BJ (cell line): ENCODE measurements at regions not wholly inside any gene's neighbourhood (a gene's known extent, or its start where the extent isn't known, plus 50 kb on each side); places are given as distances from the start of the nearest gene placed in this dataset.

Experiments
- CTCF ChIA-PET: fragments of 350-600 bp; formaldehyde crosslinking; extraction: SDS; loops from one replicate; lab custom pipeline; 2021; ENCODE audit warnings: antibody characterized with exemption, inconsistent platforms; lab: Yijun Ruan, JAX
- POLR2A ChIA-PET: fragments of 300-600 bp; sonication (Branson Sonifier 250); formaldehyde crosslinking; extraction: SDS; loops from one replicate; lab custom pipeline; 2021; ENCODE audit warnings: antibody characterized with exemption; lab: Charles Lee
- DNase-seq: peaks from one replicate; pipeline ENCODE4 v3.0.0-alpha.2; 2011; ENCODE audit warnings: low read depth
- H3K27me3 ChIP-seq: 2 replicates; pipeline ENCODE4 v1.6.0; 2011; ENCODE audit warnings: low read length; ENCODE audit not compliant: control insufficient read depth, insufficient read depth
- H3K36me3 ChIP-seq: 2 replicates; pipeline ENCODE4 v1.5.1; 2011; ENCODE audit warnings: low read length; ENCODE audit not compliant: control insufficient read depth, insufficient read depth
- H3K4me3 ChIP-seq: 2 replicates; pipeline ENCODE4 v1.5.1; 2011; ENCODE audit warnings: low read depth, mild to moderate bottlenecking, control low read depth, low read length
- TF ChIP-seq, protein P1 (sequence below): IDR thresholded peaks from 2 replicates; pipeline ENCODE4 v1.5.1; 2011; ENCODE audit warnings: low read depth, mild to moderate bottlenecking, control low read depth, inconsistent platforms, low read length, moderate library complexity; ENCODE audit not compliant: insufficient read depth

DNA sequence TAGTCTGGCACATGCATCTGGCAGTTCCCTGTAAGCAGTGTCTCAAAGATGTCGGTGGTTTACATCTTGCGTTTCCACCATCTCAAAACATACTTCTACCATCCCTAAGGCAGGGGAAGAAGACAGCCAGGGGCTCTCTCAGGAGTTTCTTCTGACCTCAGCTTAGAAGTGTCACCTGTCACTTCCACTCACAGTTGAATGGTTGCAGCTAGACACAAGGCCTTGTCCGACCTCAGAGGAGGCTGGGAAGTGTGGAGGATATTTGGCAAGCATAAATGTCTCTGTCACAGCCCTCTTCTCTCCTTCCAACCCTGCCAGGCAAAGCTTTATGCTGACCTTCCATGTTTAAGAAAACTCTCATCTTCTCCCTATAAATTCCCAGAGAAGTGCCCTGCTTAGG is 193.3 kb downstream of the HERPUD2 start:
- POLR2A ChIA-PET: no interaction called here
- H3K36me3 ChIP-seq: no peaks in the 10 kb centered on the region
- DNase-seq: no peak
- TF ChIP-seq, protein P1, sequence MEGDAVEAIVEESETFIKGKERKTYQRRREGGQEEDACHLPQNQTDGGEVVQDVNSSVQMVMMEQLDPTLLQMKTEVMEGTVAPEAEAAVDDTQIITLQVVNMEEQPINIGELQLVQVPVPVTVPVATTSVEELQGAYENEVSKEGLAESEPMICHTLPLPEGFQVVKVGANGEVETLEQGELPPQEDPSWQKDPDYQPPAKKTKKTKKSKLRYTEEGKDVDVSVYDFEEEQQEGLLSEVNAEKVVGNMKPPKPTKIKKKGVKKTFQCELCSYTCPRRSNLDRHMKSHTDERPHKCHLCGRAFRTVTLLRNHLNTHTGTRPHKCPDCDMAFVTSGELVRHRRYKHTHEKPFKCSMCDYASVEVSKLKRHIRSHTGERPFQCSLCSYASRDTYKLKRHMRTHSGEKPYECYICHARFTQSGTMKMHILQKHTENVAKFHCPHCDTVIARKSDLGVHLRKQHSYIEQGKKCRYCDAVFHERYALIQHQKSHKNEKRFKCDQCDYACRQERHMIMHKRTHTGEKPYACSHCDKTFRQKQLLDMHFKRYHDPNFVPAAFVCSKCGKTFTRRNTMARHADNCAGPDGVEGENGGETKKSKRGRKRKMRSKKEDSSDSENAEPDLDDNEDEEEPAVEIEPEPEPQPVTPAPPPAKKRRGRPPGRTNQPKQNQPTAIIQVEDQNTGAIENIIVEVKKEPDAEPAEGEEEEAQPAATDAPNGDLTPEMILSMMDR: no peak
- no peaks in the 10 kb centered on the region; the same call in 1 of the 2 replicates for H3K27me3 ChIP-seq
- CTCF ChIA-PET: interaction anchor here (2.1 kb wide), 1 partner anchor 19 kb away, joined by 4 read pairs; no protein-coding TSS in a partner anchor
- H3K4me3 ChIP-seq: no peak overlapping the region

GRCh38 chr7:35499226-35499625 is 195.7 kb downstream of the HERPUD2 start:
- Histone ChIP-seq H3K4me3 (no peak overlapping the region), H3K36me3 (no peaks in the 10 kb centered on the region), H3K27me3 (no peaks in the 10 kb centered on the region)
- no peak for DNase-seq
- POLR2A ChIA-PET: no interaction called here
- CTCF ChIA-PET: interaction anchor here (1.8 kb wide), 1 partner anchor 21 kb away, joined by 7 read pairs; no protein-coding TSS in a partner anchor
- TF ChIP-seq, protein P1: no peak

GRCh38 chr7:35498416-35498815 is 196.5 kb downstream of the HERPUD2 start:
- TF ChIP-seq, protein P1: no peak

DNA sequence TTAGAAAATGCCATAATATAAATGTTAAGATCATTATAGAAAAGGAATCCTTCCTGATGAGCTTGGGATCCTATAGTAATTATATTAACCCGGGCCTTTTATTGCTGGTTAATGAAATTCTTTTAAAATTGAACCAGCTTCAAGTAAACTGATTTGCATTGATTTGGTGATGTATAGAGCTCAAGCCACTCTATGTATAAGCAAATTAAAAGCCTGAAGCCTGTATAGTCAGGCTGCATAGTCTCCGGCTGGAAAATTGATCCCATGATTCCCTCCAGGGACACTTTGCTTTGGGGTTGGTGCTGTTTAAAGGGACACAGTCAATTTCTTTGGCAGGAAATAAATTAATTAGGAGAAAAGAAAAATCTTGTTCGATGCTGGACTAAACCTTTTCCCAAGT is 199.1 kb downstream of the HERPUD2 start:
- Histone ChIP-seq H3K36me3 (no peaks in the 10 kb centered on the region), H3K27me3 (no peaks in the 10 kb centered on the region), H3K4me3 (no peak overlapping the region)
- ChIA-PET POLR2A (no interaction called here), CTCF (no interaction called here)
- DNase-seq: no peak
- TF ChIP-seq, protein P1: no peak

More at GRCh38 chr7:35498416-35498815, 196.5 kb downstream of the HERPUD2 start:
- DNase-seq: no peak
- H3K36me3 ChIP-seq: no peaks in the 10 kb centered on the region
- H3K27me3 ChIP-seq: no peaks in the 10 kb centered on the region
- CTCF ChIA-PET: no interaction called here
- no peak overlapping the region for H3K4me3 ChIP-seq
- POLR2A ChIA-PET: no interaction called here

- Histone ChIP-seq H3K36me3 (no peaks in the 10 kb centered on the region), H3K4me3 (no peak overlapping the region), H3K27me3 (no peaks in the 10 kb centered on the region)
- ChIA-PET CTCF (no interaction called here), POLR2A (no interaction called here)
- TF ChIP-seq, protein P1: no peak
- no peak for DNase-seq
These were observed 199.6 kb downstream of the HERPUD2 start for GRCh38 chr7:35495377-35495776.
